ENCODE measurements at regions not wholly inside any gene's neighbourhood (a gene's known extent, or its start where the extent isn't known, plus 50 kb on each side); places are given as distances from the start of the nearest gene placed in this dataset.

DNA sequence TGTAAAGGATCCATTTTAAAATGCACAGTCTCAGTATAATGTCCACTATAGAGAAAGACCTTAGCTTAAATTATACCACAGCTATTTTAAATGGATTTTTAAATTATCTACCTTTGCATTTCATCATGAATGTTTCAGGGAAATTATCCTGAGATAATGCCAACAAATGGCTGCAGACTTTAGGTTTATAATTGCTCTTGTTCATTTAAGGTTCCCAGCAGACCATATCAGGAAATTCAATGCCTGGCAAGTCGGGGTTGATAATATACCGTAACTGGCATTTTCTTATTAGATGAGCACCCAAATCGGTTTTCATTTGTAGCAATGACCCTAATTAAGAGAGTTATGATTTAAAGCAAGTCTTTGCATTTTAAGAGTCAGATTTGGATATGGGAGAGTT is 227.1 kb upstream of the ARRDC4 start:
- no peak for TF ChIP-seq POLR2A (IDR thresholded peaks at IDR 0.05)
- TF ChIP-seq, protein P1, sequence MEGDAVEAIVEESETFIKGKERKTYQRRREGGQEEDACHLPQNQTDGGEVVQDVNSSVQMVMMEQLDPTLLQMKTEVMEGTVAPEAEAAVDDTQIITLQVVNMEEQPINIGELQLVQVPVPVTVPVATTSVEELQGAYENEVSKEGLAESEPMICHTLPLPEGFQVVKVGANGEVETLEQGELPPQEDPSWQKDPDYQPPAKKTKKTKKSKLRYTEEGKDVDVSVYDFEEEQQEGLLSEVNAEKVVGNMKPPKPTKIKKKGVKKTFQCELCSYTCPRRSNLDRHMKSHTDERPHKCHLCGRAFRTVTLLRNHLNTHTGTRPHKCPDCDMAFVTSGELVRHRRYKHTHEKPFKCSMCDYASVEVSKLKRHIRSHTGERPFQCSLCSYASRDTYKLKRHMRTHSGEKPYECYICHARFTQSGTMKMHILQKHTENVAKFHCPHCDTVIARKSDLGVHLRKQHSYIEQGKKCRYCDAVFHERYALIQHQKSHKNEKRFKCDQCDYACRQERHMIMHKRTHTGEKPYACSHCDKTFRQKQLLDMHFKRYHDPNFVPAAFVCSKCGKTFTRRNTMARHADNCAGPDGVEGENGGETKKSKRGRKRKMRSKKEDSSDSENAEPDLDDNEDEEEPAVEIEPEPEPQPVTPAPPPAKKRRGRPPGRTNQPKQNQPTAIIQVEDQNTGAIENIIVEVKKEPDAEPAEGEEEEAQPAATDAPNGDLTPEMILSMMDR (IDR thresholded peaks at IDR 0.05), result no peak

Measured in prostate gland (tissue), 2 donors.